GM18520 (cell line): ENCODE measurements at regions not wholly inside any gene's neighbourhood (a gene's known extent, or its start where the extent isn't known, plus 50 kb on each side); places are given as distances from the start of the nearest gene placed in this dataset.

Experiments
- ATAC-seq: cut with Tn5 transposase; IDR thresholded peaks from one replicate; pipeline ENCODE4 v1.9.1; 2021; ENCODE audit not compliant: unreplicated experiment

- ATAC-seq = no peak
Observed at GRCh38 chr5:31137676-31138075, 55.8 kb upstream of the CDH6 start.

- ATAC-seq = no peak
Observed at GRCh38 chr5:31135542-31135941, 57.9 kb upstream of the CDH6 start.

- no peak for ATAC-seq
Observed at GRCh38 chr5:31133488-31133887, 60.0 kb upstream of the CDH6 start.

GRCh38 chr5:31131381-31131891, 62.0 kb upstream of the CDH6 start:
- ATAC-seq = no peak

GRCh38 chr5:31130676-31131075, 62.8 kb upstream of the CDH6 start:
- no peak for ATAC-seq

GRCh38 chr5:31124651-31125305, 68.7 kb upstream of the CDH6 start:
- no peak for ATAC-seq

GRCh38 chr5:31124026-31124425, 69.5 kb upstream of the CDH6 start:
- no peak for ATAC-seq

- ATAC-seq = no peak
Observed at GRCh38 chr5:31122998-31123951, 70.2 kb upstream of the CDH6 start.

GRCh38 chr5:31121224-31121623, 72.3 kb upstream of the CDH6 start:
- ATAC-seq = no peak

- ATAC-seq = no peak
Observed at GRCh38 chr5:31120642-31120948, 72.9 kb upstream of the CDH6 start.

GRCh38 chr5:31119938-31120641, 73.4 kb upstream of the CDH6 start:
- no peak for ATAC-seq

- ATAC-seq = no peak
Observed at GRCh38 chr5:31116466-31117031, 76.9 kb upstream of the CDH6 start.

GRCh38 chr5:31114817-31115216, 78.7 kb upstream of the CDH6 start:
- no peak for ATAC-seq

GRCh38 chr5:31113666-31114350, 79.7 kb upstream of the CDH6 start:
- no peak for ATAC-seq

GRCh38 chr5:31113101-31113500, 80.4 kb upstream of the CDH6 start:
- no peak for ATAC-seq

GRCh38 chr5:31107091-31107518, 86.4 kb upstream of the CDH6 start:
- ATAC-seq = no peak

- no peak for ATAC-seq
Observed at GRCh38 chr5:31106691-31107090, 86.8 kb upstream of the CDH6 start.

GRCh38 chr5:31106278-31106677, 87.2 kb upstream of the CDH6 start:
- no peak for ATAC-seq

- no peak for ATAC-seq
Observed at GRCh38 chr5:31104775-31105174, 88.7 kb upstream of the CDH6 start.

- ATAC-seq = no peak
Observed at GRCh38 chr5:31100781-31101310, 92.6 kb upstream of the CDH6 start.
